ENCODE measurements at regions not wholly inside any gene's neighbourhood (a gene's known extent, or its start where the extent isn't known, plus 50 kb on each side); places are given as distances from the start of the nearest gene placed in this dataset.

DNA sequence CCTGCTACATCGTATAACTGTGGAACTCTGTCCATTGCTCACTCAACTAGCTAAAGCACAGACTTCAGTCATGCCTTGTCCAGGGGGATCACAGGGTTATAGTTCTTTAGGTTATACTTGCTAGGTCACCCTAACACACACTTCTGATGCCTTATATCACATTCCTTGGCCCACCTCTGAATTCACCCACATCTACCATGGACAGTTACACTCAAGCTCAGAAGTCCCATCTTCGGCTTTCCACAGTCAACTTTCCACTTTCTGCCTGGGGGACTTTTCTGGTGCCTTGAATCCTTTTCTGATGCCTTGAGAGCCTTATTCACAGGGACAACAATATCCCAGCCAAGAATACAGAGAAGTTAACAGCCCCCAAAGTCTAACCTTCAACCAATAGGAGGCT is 129.2 kb upstream of the MAOA start:
- TF ChIP-seq ZNF384 (IDR thresholded peaks at IDR 0.05) (no peak), FOXA1 (IDR thresholded peaks at IDR 0.05) (no peak), FOXM1 (IDR thresholded peaks at IDR 0.05; ENCODE audit: borderline replicate concordance) (no peak), FOXK2 (IDR thresholded peaks at IDR 0.05) (no peak), TARDBP (IDR thresholded peaks at IDR 0.05) (no peak), HDGF (IDR thresholded peaks at IDR 0.05; ENCODE audit: borderline replicate concordance) (no peak), L3MBTL2 (conservative IDR thresholded peaks at IDR 0.05) (no peak), BHLHE40 (IDR thresholded peaks at IDR 0.05; ENCODE audit: borderline replicate concordance) (no peak), CTBP1 (IDR thresholded peaks at IDR 0.05; ENCODE audit: borderline replicate concordance) (no peak), ELF4 (IDR thresholded peaks at IDR 0.05) (no peak), ARNT (IDR thresholded peaks at IDR 0.05) (no peak)
- TF ChIP-seq, protein P1, sequence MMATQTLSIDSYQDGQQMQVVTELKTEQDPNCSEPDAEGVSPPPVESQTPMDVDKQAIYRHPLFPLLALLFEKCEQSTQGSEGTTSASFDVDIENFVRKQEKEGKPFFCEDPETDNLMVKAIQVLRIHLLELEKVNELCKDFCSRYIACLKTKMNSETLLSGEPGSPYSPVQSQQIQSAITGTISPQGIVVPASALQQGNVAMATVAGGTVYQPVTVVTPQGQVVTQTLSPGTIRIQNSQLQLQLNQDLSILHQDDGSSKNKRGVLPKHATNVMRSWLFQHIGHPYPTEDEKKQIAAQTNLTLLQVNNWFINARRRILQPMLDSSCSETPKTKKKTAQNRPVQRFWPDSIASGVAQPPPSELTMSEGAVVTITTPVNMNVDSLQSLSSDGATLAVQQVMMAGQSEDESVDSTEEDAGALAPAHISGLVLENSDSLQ (IDR thresholded peaks at IDR 0.05) = no peak
- CTCF ChIA-PET = no interaction called here
- POLR2A ChIA-PET = no interaction called here

DNA sequence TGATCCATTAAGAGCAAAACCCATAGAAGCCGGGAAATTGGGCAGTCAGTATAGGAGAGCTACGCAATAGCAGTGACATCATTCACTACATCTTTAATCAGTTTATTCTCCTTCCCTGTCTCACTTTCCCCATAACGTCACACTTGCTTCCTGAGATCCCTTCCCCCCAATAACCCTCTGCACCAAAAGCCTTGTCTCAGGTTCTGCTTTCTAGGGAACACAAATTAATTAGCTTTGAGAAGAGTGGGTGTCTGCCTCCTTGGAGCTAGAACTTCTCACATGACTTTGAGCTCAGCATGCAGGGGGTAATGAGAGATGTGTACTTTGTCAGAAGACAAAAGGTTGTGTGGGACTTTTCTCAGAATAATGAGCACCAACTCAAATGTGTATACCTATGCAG is 128.3 kb upstream of the MAOA start:
- DNase-seq (ENCODE audit: extremely low spot score) = no peak
- ChIA-PET CTCF (no interaction called here), POLR2A (no interaction called here)
- no peak for TF ChIP-seq BHLHE40 (IDR thresholded peaks at IDR 0.05; ENCODE audit: borderline replicate concordance)
- no peak for TF ChIP-seq HDGF (IDR thresholded peaks at IDR 0.05; ENCODE audit: borderline replicate concordance)

More for the DNA sequence above, 129.2 kb upstream of the MAOA start:
- DNase-seq (ENCODE audit: extremely low spot score) = no peak

DNA sequence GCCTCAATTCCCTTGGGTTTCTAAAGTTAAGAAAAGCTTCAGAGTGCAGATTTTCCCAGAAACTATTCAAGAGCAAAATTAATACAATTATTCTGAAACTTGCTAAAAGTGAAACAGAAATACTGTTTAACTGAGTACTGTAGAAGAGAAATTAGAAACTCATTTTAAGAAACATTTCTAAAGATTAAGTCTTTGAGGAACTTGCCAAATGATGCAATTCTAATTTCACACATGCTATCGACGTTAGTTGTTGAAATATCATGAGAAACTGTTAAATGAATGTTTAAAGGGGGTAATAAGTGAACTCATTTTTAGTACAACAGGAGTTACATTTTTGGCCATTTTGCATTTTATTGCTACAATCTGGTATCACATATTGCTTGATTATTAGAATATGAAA is 125.3 kb upstream of the MAOA start:
- POLR2A ChIA-PET = no interaction called here
- DNase-seq (ENCODE audit: extremely low spot score) = no peak
- CTCF ChIA-PET = no interaction called here
- no peak for TF ChIP-seq BHLHE40 (IDR thresholded peaks at IDR 0.05; ENCODE audit: borderline replicate concordance)
- no peak for TF ChIP-seq NFRKB (IDR thresholded peaks at IDR 0.05)
- no peak for TF ChIP-seq SP1 (IDR thresholded peaks at IDR 0.05)
- no peak for TF ChIP-seq ARNT (IDR thresholded peaks at IDR 0.05)
- no peak for TF ChIP-seq FOXM1 (IDR thresholded peaks at IDR 0.05; ENCODE audit: borderline replicate concordance)
- no peak for TF ChIP-seq LEF1 (IDR thresholded peaks at IDR 0.05; ENCODE audit: borderline replicate concordance)
- TF ChIP-seq, protein P1 (IDR thresholded peaks at IDR 0.05) = no peak
- TF ChIP-seq FOXA1 (IDR thresholded peaks at IDR 0.05) = no peak
- no peak for TF ChIP-seq L3MBTL2 (conservative IDR thresholded peaks at IDR 0.05)
- TF ChIP-seq ELF4 (IDR thresholded peaks at IDR 0.05) = no peak
- TF ChIP-seq SUZ12 (IDR thresholded peaks at IDR 0.05) = no peak
- no peak for TF ChIP-seq HDGF (IDR thresholded peaks at IDR 0.05; ENCODE audit: borderline replicate concordance)

DNA sequence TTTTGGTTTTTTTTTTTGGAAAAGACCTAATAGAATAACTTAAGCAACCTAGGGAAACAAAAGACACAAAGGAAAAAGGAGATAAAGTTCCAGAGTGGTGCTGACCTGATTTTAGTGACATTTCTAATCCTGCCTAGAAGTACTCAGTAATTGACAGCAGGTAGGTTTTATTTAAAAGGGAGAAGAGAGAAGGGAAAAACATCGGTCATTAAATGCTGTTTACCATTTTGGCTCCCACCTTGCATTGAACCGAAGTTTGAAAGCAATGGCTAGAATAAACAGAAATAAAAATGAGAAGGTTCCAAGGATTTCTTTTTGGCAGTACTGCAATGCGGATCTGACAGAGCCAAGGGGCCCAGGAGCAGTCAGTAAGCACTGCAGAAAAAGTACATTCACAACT is 115.8 kb upstream of the MAOA start:
- POLR2A ChIA-PET = no interaction called here
- TF ChIP-seq SP1 (IDR thresholded peaks at IDR 0.05) = no peak
- no peak for TF ChIP-seq NFRKB (IDR thresholded peaks at IDR 0.05)
- TF ChIP-seq, protein P1 (IDR thresholded peaks at IDR 0.05) = no peak
- TF ChIP-seq BHLHE40 (IDR thresholded peaks at IDR 0.05; ENCODE audit: borderline replicate concordance) = no peak
- no peak for TF ChIP-seq HDGF (IDR thresholded peaks at IDR 0.05; ENCODE audit: borderline replicate concordance)
- TF ChIP-seq L3MBTL2 (conservative IDR thresholded peaks at IDR 0.05) = no peak
- no peak for TF ChIP-seq LEF1 (IDR thresholded peaks at IDR 0.05; ENCODE audit: borderline replicate concordance)
- TF ChIP-seq ZNF384 (IDR thresholded peaks at IDR 0.05) = no peak
- TF ChIP-seq CTBP1 (IDR thresholded peaks at IDR 0.05; ENCODE audit: borderline replicate concordance) = no peak
- TF ChIP-seq FOXA1 (IDR thresholded peaks at IDR 0.05) = no peak
- TF ChIP-seq ELF4 (IDR thresholded peaks at IDR 0.05) = no peak
- no peak for TF ChIP-seq TARDBP (IDR thresholded peaks at IDR 0.05)
- TF ChIP-seq ARNT (IDR thresholded peaks at IDR 0.05) = no peak
- no peak for TF ChIP-seq FOXK2 (IDR thresholded peaks at IDR 0.05)
- TF ChIP-seq FOXM1 (IDR thresholded peaks at IDR 0.05; ENCODE audit: borderline replicate concordance) = no peak
- TF ChIP-seq SUZ12 (IDR thresholded peaks at IDR 0.05) = no peak
- DNase-seq (ENCODE audit: extremely low spot score) = no peak
- CTCF ChIA-PET = no interaction called here

DNA sequence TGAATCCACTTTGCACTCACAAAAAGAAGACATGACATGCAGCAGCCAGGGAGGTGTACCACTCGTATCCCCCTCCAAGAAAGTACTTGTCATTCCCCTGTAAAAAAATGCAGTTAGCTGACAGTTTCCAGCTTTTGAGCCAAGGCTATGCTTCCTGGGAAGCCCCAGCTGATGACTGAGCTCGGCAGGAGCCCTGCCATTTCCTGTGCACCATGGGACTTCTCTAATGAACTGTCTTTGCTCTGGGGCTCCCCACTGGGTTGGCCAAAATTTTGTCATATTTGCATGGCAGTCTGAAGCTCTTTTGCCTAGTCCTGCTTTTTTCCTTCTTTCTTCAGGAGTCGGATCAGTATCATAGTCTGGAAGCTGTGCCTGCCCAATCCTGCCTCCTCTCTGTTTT is 104.5 kb upstream of the MAOA start:
- DNase-seq (ENCODE audit: extremely low spot score) = no peak
- ChIA-PET POLR2A (no interaction called here), CTCF (no interaction called here)
- TF ChIP-seq ARNT (IDR thresholded peaks at IDR 0.05) = no peak
- no peak for TF ChIP-seq FOXK2 (IDR thresholded peaks at IDR 0.05)
- no peak for TF ChIP-seq SUZ12 (IDR thresholded peaks at IDR 0.05)
- TF ChIP-seq CTBP1 (IDR thresholded peaks at IDR 0.05; ENCODE audit: borderline replicate concordance) = no peak
- no peak for TF ChIP-seq NFRKB (IDR thresholded peaks at IDR 0.05)
- TF ChIP-seq SP1 (IDR thresholded peaks at IDR 0.05) = no peak
- TF ChIP-seq, protein P1 (IDR thresholded peaks at IDR 0.05) = no peak
- no peak for TF ChIP-seq L3MBTL2 (conservative IDR thresholded peaks at IDR 0.05)
- TF ChIP-seq ELF4 (IDR thresholded peaks at IDR 0.05) = no peak
- no peak for TF ChIP-seq FOXA1 (IDR thresholded peaks at IDR 0.05)
- TF ChIP-seq LEF1 (IDR thresholded peaks at IDR 0.05; ENCODE audit: borderline replicate concordance) = no peak
- TF ChIP-seq FOXM1 (IDR thresholded peaks at IDR 0.05; ENCODE audit: borderline replicate concordance) = no peak

DNA sequence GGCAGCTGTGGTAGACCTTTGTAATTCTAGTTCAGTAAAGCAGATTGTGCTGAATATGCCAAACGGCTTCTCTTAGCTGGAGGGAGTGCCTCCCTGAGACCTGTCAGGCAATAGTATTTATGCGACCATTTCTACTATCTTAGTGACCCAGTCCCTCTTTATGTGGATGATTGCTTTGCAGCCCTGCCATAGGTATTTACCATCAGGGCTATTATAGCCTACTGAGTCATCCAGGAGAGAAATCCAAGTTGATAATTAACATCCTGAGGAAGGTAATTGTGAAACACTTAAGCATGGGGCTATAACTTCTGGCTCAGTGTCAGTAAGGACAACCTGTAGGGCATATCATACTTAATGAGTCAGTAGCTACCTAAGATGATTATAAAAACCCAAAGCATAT is 103.9 kb upstream of the MAOA start:
- TF ChIP-seq TARDBP (IDR thresholded peaks at IDR 0.05) (no peak), HDGF (IDR thresholded peaks at IDR 0.05; ENCODE audit: borderline replicate concordance) (no peak), FOXA1 (IDR thresholded peaks at IDR 0.05) (no peak), FOXM1 (IDR thresholded peaks at IDR 0.05; ENCODE audit: borderline replicate concordance) (no peak), BHLHE40 (IDR thresholded peaks at IDR 0.05; ENCODE audit: borderline replicate concordance) (no peak), CTBP1 (IDR thresholded peaks at IDR 0.05; ENCODE audit: borderline replicate concordance) (no peak), LEF1 (IDR thresholded peaks at IDR 0.05; ENCODE audit: borderline replicate concordance) (no peak), ELF4 (IDR thresholded peaks at IDR 0.05) (no peak), NFRKB (IDR thresholded peaks at IDR 0.05) (no peak), SP1 (IDR thresholded peaks at IDR 0.05) (no peak), ARNT (IDR thresholded peaks at IDR 0.05) (no peak), L3MBTL2 (conservative IDR thresholded peaks at IDR 0.05) (no peak), SUZ12 (IDR thresholded peaks at IDR 0.05) (no peak), ZNF384 (IDR thresholded peaks at IDR 0.05) (no peak), FOXK2 (IDR thresholded peaks at IDR 0.05) (no peak)
- TF ChIP-seq, protein P1 (IDR thresholded peaks at IDR 0.05) = no peak
- no peak for DNase-seq (ENCODE audit: extremely low spot score)
- CTCF ChIA-PET = no interaction called here
- POLR2A ChIA-PET = no interaction called here

Data from HEK293T (cell line).